ENCODE measurements at regions not wholly inside any gene's neighbourhood (a gene's known extent, or its start where the extent isn't known, plus 50 kb on each side); places are given as distances from the start of the nearest gene placed in this dataset.
A peak's percentile ranks its signal among the peaks of the same experiment; 100 is the strongest.

- DNase-seq (ENCODE audit: insufficient read length, low spot score), result peak; percentile 18
- FAIRE-seq, result peak; percentile 97
- TF ChIP-seq TAF1 (IDR thresholded peaks at IDR 0.05; ENCODE audit: low read depth, low read length) (no peak), POLR2A (IDR thresholded peaks at IDR 0.05; ENCODE audit: low read depth, low read length) (no peak), PAX5 (IDR thresholded peaks at IDR 0.05; ENCODE audit: insufficient read depth, low read length, severe bottlenecking) (peak; percentile 95), SPI1 (IDR thresholded peaks at IDR 0.05; ENCODE audit: low read depth, low read length) (peak; percentile 100), POU2F2 (IDR thresholded peaks at IDR 0.05; ENCODE audit: low read depth, low read length) (peak; percentile 97), POLR2AphosphoS5 (IDR thresholded peaks at IDR 0.05; ENCODE audit: low read depth, low read length) (peak; percentile 36; the same call in 1 of the 2 replicates)
Observed at GRCh38 chr10:62653254-62653653, 151.3 kb upstream of the ADO start.

- TF ChIP-seq POU2F2 (IDR thresholded peaks at IDR 0.05; ENCODE audit: low read depth, low read length) (no peak), POLR2AphosphoS5 (IDR thresholded peaks at IDR 0.05; ENCODE audit: low read depth, low read length) (no peak), TAF1 (IDR thresholded peaks at IDR 0.05; ENCODE audit: low read depth, low read length) (no peak)
- no peak for FAIRE-seq
- DNase-seq (ENCODE audit: insufficient read length, low spot score), result no peak
Observed at GRCh38 chr10:62654966-62655336, 149.6 kb upstream of the ADO start.

- peak; percentile 35 for DNase-seq (ENCODE audit: insufficient read length, low spot score)
- peak; percentile 99 for FAIRE-seq
Observed at GRCh38 chr10:62655337-62655994, 149.1 kb upstream of the ADO start.

GRCh38 chr10:62657244-62657835 lies 147.2 kb upstream of the ADO start:
- DNase-seq (ENCODE audit: insufficient read length, low spot score), result no peak
- FAIRE-seq, result no peak
- no peak for TF ChIP-seq SPI1 (IDR thresholded peaks at IDR 0.05; ENCODE audit: low read depth, low read length)
- TF ChIP-seq POU2F2 (IDR thresholded peaks at IDR 0.05; ENCODE audit: low read depth, low read length), result no peak
- TF ChIP-seq TAF1 (IDR thresholded peaks at IDR 0.05; ENCODE audit: low read depth, low read length), result no peak
- TF ChIP-seq POLR2A (IDR thresholded peaks at IDR 0.05; ENCODE audit: low read depth, low read length), result no peak
- TF ChIP-seq POLR2AphosphoS5 (IDR thresholded peaks at IDR 0.05; ENCODE audit: low read depth, low read length), result no peak
- TF ChIP-seq PAX5 (IDR thresholded peaks at IDR 0.05; ENCODE audit: insufficient read depth, low read length, severe bottlenecking), result no peak

More at GRCh38 chr10:62655337-62655994, 149.1 kb upstream of the ADO start:
- peak; percentile 68 for TF ChIP-seq PAX5 (IDR thresholded peaks at IDR 0.05; ENCODE audit: insufficient read depth, low read length, severe bottlenecking)
- peak; percentile 61; the same call in 1 of the 2 replicates for TF ChIP-seq SPI1 (IDR thresholded peaks at IDR 0.05; ENCODE audit: low read depth, low read length)
- peak; percentile 63; the same call in 1 of the 2 replicates for TF ChIP-seq POLR2A (IDR thresholded peaks at IDR 0.05; ENCODE audit: low read depth, low read length)
- peak; percentile 98 for TF ChIP-seq POU2F2 (IDR thresholded peaks at IDR 0.05; ENCODE audit: low read depth, low read length)
- peak; percentile 67 for TF ChIP-seq POLR2AphosphoS5 (IDR thresholded peaks at IDR 0.05; ENCODE audit: low read depth, low read length)
- no peak for TF ChIP-seq TAF1 (IDR thresholded peaks at IDR 0.05; ENCODE audit: low read depth, low read length)

GRCh38 chr10:62658516-62658915 lies 146.0 kb upstream of the ADO start:
- DNase-seq (ENCODE audit: insufficient read length, low spot score) (no peak), FAIRE-seq (no peak)
- TF ChIP-seq PAX5 (IDR thresholded peaks at IDR 0.05; ENCODE audit: insufficient read depth, low read length, severe bottlenecking) (no peak), SPI1 (IDR thresholded peaks at IDR 0.05; ENCODE audit: low read depth, low read length) (no peak), POLR2AphosphoS5 (IDR thresholded peaks at IDR 0.05; ENCODE audit: low read depth, low read length) (no peak), POLR2A (IDR thresholded peaks at IDR 0.05; ENCODE audit: low read depth, low read length) (no peak), POU2F2 (IDR thresholded peaks at IDR 0.05; ENCODE audit: low read depth, low read length) (no peak), TAF1 (IDR thresholded peaks at IDR 0.05; ENCODE audit: low read depth, low read length) (no peak)

- TF ChIP-seq TAF1 (IDR thresholded peaks at IDR 0.05; ENCODE audit: low read depth, low read length), result no peak
- TF ChIP-seq SPI1 (IDR thresholded peaks at IDR 0.05; ENCODE audit: low read depth, low read length), result no peak
- TF ChIP-seq PAX5 (IDR thresholded peaks at IDR 0.05; ENCODE audit: insufficient read depth, low read length, severe bottlenecking), result no peak
- TF ChIP-seq POU2F2 (IDR thresholded peaks at IDR 0.05; ENCODE audit: low read depth, low read length), result no peak
- no peak for TF ChIP-seq POLR2A (IDR thresholded peaks at IDR 0.05; ENCODE audit: low read depth, low read length)
- TF ChIP-seq POLR2AphosphoS5 (IDR thresholded peaks at IDR 0.05; ENCODE audit: low read depth, low read length), result no peak
- DNase-seq (ENCODE audit: insufficient read length, low spot score) (no peak), FAIRE-seq (no peak)
Observed at GRCh38 chr10:62661143-62661542, 143.4 kb upstream of the ADO start.

- FAIRE-seq (no peak), DNase-seq (ENCODE audit: insufficient read length, low spot score) (no peak)
- no peak for TF ChIP-seq PAX5 (IDR thresholded peaks at IDR 0.05; ENCODE audit: insufficient read depth, low read length, severe bottlenecking)
- no peak for TF ChIP-seq TAF1 (IDR thresholded peaks at IDR 0.05; ENCODE audit: low read depth, low read length)
- TF ChIP-seq SPI1 (IDR thresholded peaks at IDR 0.05; ENCODE audit: low read depth, low read length), result no peak
- no peak for TF ChIP-seq POLR2A (IDR thresholded peaks at IDR 0.05; ENCODE audit: low read depth, low read length)
- TF ChIP-seq POLR2AphosphoS5 (IDR thresholded peaks at IDR 0.05; ENCODE audit: low read depth, low read length), result no peak
- TF ChIP-seq POU2F2 (IDR thresholded peaks at IDR 0.05; ENCODE audit: low read depth, low read length), result no peak
Observed at GRCh38 chr10:62662486-62662885, 142.0 kb upstream of the ADO start.

GRCh38 chr10:62665771-62666170 lies 138.7 kb upstream of the ADO start:
- FAIRE-seq (no peak), DNase-seq (ENCODE audit: insufficient read length, low spot score) (no peak)
- TF ChIP-seq POLR2AphosphoS5 (IDR thresholded peaks at IDR 0.05; ENCODE audit: low read depth, low read length) (no peak), TAF1 (IDR thresholded peaks at IDR 0.05; ENCODE audit: low read depth, low read length) (no peak), SPI1 (IDR thresholded peaks at IDR 0.05; ENCODE audit: low read depth, low read length) (no peak), POLR2A (IDR thresholded peaks at IDR 0.05; ENCODE audit: low read depth, low read length) (no peak), PAX5 (IDR thresholded peaks at IDR 0.05; ENCODE audit: insufficient read depth, low read length, severe bottlenecking) (no peak), POU2F2 (IDR thresholded peaks at IDR 0.05; ENCODE audit: low read depth, low read length) (no peak)

- DNase-seq (ENCODE audit: insufficient read length, low spot score) (no peak), FAIRE-seq (no peak)
- TF ChIP-seq TAF1 (IDR thresholded peaks at IDR 0.05; ENCODE audit: low read depth, low read length), result no peak
- no peak for TF ChIP-seq POLR2AphosphoS5 (IDR thresholded peaks at IDR 0.05; ENCODE audit: low read depth, low read length)
- no peak for TF ChIP-seq PAX5 (IDR thresholded peaks at IDR 0.05; ENCODE audit: insufficient read depth, low read length, severe bottlenecking)
- no peak for TF ChIP-seq POU2F2 (IDR thresholded peaks at IDR 0.05; ENCODE audit: low read depth, low read length)
- TF ChIP-seq POLR2A (IDR thresholded peaks at IDR 0.05; ENCODE audit: low read depth, low read length), result no peak
- no peak for TF ChIP-seq SPI1 (IDR thresholded peaks at IDR 0.05; ENCODE audit: low read depth, low read length)
Observed at GRCh38 chr10:62666275-62666674, 138.2 kb upstream of the ADO start.

Measured in GM12891 (cell line).